DMS153 treated with DMSO at 0.1 percent for 48 hours (cell line): ENCODE measurements at regions not wholly inside any gene's neighbourhood (a gene's known extent, or its start where the extent isn't known, plus 50 kb on each side); places are given as distances from the start of the nearest gene placed in this dataset.
"Not testable (repeated sequence)": the region's sequence is repeated elsewhere in the genome, so short reads cannot be mapped to it uniquely, and the experiment has no call there.

Experiments
- DNase-seq: peaks from one replicate; lab custom pipeline; 2025; ENCODE audit not compliant: unreplicated experiment; lab: John Stamatoyannopoulos, UW

GRCh38 chr2:163122257-163122656 lies 283.7 kb upstream of the KCNH7 start:
- DNase-seq: no peak

DNA sequence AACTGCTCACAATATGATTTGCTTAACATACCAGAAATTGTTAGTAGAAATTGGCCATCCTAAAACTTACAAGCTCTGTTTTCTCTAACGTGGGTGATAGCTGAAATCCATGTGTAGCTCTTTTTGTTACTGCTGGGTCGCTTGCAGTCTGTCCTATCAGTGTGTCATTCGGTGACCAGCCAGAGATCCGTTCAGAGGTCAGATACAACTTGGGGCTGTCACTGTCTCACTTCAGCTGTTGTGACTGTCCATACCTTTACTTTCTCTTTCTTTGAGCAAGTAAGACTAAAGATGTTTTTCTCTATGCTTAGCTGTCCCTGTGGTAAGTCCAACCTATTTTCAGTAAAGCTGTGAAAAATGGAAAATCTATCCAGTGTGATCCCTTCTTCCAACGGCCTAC lies 282.9 kb upstream of the KCNH7 start:
- DNase-seq: no peak

DNA sequence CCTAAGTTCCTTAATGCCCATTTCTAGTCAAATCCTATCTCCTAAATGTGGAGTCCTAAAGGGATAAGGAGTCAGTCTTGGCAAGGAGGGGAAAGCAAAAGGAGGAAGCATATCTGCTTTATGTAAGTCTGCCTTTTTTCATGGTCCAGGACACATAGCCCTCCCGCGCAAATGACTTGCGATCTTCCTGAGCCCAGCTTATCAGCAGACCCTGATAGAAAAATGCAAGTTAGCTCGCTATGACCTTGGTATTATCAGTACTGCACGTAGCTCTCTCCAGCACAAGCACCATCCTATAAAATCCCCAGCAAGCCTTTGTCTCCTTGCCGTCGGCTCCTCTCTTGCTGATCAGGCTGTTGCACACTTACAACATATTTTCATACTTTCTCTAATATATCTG lies 281.4 kb upstream of the KCNH7 start:
- DNase-seq: no peak

DNA sequence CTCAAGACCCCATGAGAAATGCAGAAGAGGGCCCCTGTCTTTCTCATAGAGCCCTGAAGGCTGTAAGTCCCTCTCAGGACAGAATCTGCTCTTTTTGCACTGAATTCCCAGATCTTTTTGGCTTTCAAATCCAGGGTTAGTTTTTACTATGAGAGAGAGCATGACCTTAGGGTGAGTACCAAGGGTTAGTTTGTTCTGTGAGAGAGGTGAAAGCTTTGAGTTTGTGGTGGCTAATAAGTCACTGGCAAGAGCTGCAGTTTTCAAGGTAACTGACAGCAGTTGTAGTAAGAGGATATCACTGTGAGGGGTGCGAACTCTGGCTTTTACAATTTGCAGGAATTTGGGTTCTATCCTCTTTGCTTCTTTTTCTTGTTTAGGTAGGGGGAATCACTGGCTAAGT lies 248.4 kb upstream of the KCNH7 start:
- no peak for DNase-seq

- not testable (repeated sequence) for DNase-seq
Measured at GRCh38 chr2:163085366-163086024, 246.9 kb upstream of the KCNH7 start.

GRCh38 chr2:163081754-163082153 lies 243.2 kb upstream of the KCNH7 start:
- DNase-seq: no peak

GRCh38 chr2:163077241-163077640 lies 238.7 kb upstream of the KCNH7 start:
- no peak for DNase-seq

DNA sequence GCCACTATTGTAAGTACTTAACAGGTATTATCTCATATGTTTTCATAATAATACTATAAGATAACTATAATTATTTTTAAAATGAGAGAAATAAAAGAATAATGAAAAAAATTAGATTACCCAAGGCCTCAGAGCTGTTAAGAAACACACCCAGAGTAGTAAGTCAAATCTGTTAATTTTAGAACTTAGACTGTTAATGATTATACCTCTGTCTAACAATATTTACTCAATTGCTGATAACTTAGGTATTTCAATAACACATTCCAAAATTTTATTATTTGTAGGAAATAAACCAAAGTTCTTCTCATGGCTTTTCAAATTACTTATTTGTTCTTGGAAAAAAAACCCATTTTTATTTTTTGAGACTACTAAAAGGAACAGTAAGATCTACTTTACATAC lies 227.5 kb upstream of the KCNH7 start:
- no peak for DNase-seq

DNA sequence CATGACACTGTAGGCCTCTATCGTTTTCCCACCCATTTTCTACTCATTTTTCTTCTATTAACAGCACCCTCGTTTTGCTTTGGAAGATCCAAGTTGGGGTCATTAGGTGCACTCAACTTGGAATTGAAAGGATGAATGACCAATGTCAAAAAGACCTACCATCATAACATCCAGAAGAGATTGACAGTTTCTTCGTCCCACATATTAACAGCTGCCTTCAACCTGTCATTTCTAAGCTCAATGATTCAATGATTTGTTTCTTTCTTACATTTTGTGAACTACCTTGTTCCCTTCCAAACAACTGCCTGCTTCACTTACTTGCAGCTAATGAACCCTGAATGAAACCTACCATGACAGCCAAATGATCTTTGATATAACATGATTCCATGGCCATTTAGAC lies 224.0 kb upstream of the KCNH7 start:
- DNase-seq: no peak

DNA sequence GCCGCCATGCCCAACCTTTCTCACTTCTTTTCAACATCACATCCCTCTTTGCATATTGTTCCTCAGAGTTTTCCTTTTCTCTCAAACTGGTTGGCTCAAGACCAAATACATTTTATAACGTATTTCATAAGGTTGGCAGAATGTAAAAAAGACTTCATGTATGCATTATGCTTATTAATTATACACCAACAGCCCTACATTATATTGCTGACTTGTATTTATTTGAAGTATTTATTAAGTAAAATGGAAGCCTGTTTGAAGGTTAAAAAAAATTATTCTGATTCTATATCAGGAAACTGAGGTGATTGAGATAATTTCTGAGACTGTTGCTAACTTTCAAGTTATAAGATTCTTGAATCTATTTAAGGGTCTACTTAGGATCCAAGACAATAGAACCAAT lies 208.0 kb upstream of the KCNH7 start:
- no peak for DNase-seq

GRCh38 chr2:163045830-163046229 lies 207.3 kb upstream of the KCNH7 start:
- no peak for DNase-seq

- DNase-seq: peak; percentile 21
Measured at GRCh38 chr2:163044114-163044513, 205.5 kb upstream of the KCNH7 start.

DNA sequence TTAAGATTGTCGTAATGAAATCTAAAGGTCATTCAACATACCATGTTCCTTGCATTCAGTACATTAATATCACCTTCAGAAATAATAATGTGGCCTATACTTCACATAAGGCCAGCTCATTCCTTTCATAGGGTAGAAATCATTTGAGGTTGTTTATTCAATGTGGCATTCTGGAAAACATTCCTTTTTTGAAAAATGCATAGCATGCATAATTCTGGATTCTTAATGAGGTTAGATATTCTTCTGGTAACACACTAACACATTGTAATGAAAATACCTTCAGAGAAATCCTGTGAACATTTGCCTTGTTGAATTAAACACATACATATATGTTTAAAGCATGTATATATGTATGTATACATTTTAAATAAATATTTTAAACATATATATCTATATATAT lies 204.6 kb upstream of the KCNH7 start:
- DNase-seq: no peak

DNA sequence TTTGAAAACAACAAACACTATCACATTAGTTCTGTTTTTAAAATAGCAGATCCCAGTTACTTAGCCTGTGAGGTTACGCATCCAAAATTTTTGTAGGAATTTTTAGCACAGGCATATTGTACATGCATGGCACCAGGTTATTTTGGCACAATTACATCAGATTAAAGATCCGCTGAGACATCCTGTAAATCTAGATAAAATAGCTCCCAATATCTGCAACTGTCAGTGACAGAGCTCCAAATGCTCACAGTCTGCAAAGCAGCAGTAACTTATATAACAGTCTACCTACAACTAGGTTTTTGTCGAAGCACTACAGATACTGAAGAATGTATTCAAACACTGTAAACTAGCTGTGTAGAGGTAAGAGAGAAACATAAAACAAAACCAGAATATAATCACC lies 200.7 kb upstream of the KCNH7 start:
- DNase-seq: no peak

DNA sequence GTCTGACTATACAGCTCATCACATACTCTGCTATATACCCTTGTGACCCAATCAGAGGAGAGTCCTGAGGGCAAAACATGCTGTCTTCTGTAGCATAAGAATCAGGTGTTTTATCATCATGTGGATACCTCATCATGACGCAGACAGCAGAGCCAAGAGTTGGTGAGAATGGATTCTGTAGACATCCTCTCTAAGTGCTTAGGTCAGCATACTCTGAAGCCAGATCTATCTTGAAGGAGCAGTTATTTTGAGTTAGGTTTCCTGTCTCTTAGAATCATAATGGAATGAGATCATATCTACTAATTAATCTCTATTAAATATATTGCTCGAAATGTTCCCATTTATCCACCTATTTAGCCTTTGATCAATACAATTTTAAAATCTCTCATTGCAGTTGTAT lies 190.2 kb upstream of the KCNH7 start:
- DNase-seq: no peak

- DNase-seq: not testable (repeated sequence)
Measured at GRCh38 chr2:163026136-163026775, 187.7 kb upstream of the KCNH7 start.

DNA sequence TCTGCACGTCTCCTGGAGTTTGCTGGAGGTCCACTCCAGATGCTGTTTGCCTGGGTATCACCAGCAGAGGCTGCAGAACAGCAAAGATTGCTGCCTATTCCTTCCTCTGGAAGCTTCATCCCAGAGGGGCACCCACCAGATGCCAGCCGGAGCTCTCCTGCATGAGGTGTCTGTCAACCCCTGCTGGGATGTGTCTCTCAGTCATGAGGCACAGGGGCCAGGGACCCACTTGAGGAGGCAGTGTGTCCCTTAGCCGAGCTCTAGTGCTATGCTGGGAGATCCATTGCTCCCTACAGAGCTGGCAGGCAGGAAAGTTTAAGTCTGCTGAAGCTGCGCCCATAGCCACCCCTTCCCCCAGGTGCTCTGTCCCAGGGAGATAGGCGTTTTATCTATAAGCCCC lies 178.3 kb upstream of the KCNH7 start:
- not testable (repeated sequence) for DNase-seq

GRCh38 chr2:163011000-163011399 lies 172.4 kb upstream of the KCNH7 start:
- DNase-seq: peak; percentile 90

DNA sequence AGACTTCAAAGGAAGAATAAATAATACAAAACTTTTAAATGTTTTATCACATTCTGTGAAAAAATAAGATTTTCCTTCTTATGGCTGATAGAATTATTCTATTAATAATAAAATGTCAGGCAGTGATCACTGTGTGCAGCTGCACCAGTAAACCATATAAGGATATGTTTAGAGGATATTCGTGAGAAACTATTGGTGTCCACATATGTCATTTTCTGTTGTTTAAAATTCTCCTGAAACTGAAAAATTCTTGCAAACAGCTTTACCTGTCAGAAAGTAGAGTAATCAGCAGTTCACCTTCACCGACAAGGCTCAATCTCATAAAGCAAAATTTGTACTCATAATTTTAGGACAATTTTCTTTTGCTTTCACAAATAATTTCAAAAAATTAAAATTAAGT lies 170.1 kb upstream of the KCNH7 start:
- no peak for DNase-seq

- DNase-seq: no peak
Measured at GRCh38 chr2:162994718-162995117, 156.2 kb upstream of the KCNH7 start.

DNA sequence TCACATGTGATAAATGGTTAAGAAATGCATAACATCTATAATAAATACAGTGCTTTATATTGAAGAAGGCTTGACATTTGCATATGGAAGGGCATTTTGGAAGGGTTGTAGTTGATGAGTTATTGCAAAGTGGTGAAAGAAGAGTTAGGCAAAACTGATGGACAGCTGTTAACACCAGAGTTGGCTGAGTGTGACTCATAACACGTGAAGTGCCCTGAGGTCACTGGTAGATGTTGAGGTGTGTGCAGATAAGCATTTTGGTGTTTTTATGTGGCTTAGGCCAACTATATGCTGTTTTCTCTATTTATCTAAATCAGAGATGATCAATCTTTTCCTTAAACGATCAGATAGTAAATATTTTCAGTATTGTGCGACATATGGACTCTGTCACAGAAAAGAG lies 154.3 kb upstream of the KCNH7 start:
- no peak for DNase-seq

DNA sequence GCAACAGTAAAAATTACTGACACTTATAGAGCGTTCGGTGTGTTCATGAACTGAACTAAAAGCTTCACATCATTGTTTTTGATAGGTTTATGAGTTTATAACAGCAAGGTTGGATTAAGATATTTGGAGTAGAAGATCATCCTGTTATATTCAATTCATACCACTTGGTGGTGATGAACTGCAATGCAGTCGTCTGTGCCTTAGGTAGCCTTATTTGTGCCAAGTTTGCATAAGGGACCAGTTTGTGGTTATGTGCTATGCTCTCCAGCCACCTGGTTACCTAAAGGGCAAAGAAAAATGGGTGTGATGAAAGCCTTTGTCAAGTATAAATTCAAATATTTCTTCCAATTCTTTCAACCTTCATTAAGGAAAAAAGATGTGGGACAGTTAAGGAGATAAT lies 150.9 kb upstream of the KCNH7 start:
- DNase-seq: peak; percentile 34

DNA sequence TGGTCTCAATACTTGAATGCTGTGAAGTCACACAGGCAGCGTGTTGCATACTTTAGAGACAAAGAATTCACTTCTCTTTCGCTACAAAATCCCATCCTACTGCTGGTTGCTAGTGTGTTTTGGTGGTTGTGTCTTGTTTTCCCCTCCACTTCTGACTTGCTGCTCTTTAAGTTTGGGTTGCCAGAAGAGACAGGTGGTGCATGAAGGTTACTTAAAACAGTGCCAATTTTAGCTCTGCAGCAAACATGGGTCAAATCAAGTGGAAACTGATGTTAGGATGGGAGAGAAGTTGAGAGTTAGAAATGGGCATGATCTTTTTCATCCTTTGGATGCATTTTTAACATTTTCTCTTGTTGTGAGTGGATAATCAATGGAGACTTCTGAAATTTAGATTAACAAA lies 136.2 kb upstream of the KCNH7 start:
- DNase-seq: no peak
